Calu3 (cell line): ENCODE measurements at regions not wholly inside any gene's neighbourhood (a gene's known extent, or its start where the extent isn't known, plus 50 kb on each side); places are given as distances from the start of the nearest gene placed in this dataset.
"Not testable (repeated sequence)": the region's sequence is repeated elsewhere in the genome, so short reads cannot be mapped to it uniquely, and the experiment has no call there.

ENCODE experiments used
- BruUV-seq: library from RNA; stranded (reverse); fragments of 400-500 nt; replicated peaks from 2 replicates; lab custom pipeline; 2021; lab: Mats Ljungman, UMichigan
- CTCF ChIA-PET: fragments of 300-600 bp; sonication (Branson Sonifier 250); formaldehyde crosslinking; loops from one replicate; lab custom pipeline; 2022; ENCODE audit warnings: antibody characterized with exemption; lab: Charles Lee
- DNase-seq: peaks from one replicate; pipeline ENCODE4 v3.0.0; 2022
- H3K27ac Mint-ChIP-seq: one replicate; pipeline ENCODE4 v1.8.0; 2022; ENCODE audit warnings: mixed read lengths; ENCODE audit not compliant: unreplicated experiment
- H3K27me3 Mint-ChIP-seq: one replicate; pipeline ENCODE4 v1.8.0; 2022; ENCODE audit warnings: mixed read lengths; ENCODE audit not compliant: unreplicated experiment
- H3K36me3 Mint-ChIP-seq: one replicate; pipeline ENCODE4 v1.8.0; 2022; ENCODE audit warnings: mild to moderate bottlenecking, moderate library complexity, mixed read lengths; ENCODE audit not compliant: insufficient read depth, unreplicated experiment
- H3K4me1 Mint-ChIP-seq: one replicate; pipeline ENCODE4 v1.8.0; 2022; ENCODE audit warnings: mild to moderate bottlenecking, low read depth, mixed read lengths; ENCODE audit not compliant: unreplicated experiment
- H3K4me3 Mint-ChIP-seq: one replicate; pipeline ENCODE4 v1.8.0; 2022; ENCODE audit warnings: mild to moderate bottlenecking, low read depth, moderate library complexity, mixed read lengths; ENCODE audit not compliant: unreplicated experiment
- H3K9me3 Mint-ChIP-seq: one replicate; pipeline ENCODE4 v1.8.0; 2022; ENCODE audit warnings: low read depth, mixed read lengths; ENCODE audit not compliant: unreplicated experiment
- intact Hi-C: fragments of 100-400 bp; cut with micrococcal nuclease; formaldehyde crosslinking; loops from one replicate; pipeline ENCODE4 v1.10.0; 2022; ENCODE audit not compliant: unreplicated experiment
- TF ChIP-seq, protein P1 (sequence below): fragments of 200-600 bp; IDR thresholded peaks from one replicate; pipeline ENCODE4 v1.8.0; 2022; ENCODE audit warnings: antibody characterized with exemption; ENCODE audit not compliant: unreplicated experiment

DNA sequence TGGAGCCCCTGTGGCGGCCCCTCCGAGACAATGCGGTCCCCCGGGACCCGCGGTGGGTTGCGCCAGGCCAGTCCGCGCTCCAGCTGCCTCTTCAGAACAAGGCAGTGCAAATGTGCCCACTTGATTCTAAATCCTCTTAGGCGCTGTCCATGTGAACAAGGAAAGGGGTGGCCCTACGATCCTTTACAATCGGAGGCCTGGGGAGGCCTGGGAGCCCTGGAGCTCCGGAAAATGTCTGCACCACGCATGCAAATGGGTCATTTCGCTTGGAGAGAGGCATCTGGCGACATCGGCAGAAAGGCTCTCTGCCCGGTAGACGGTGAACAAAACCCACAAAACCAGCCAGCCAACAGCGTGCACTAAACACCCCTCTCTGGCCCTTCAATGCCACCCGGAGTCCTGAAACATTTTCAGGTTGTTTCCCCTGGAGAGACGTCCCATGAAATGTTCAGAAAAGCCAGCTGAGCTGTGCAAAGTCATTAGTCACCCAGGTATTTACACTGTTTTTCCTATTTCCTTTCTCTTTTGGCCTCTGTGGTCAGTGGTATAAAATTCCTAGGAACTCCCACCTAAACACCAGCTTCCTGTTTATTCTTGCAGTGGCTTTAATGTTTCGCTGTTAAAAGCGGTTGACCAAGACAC, 102.8 kb upstream of the ZNF438 start:
- H3K4me1 Mint-ChIP-seq = no peaks in the 10 kb centered on the region

DNA sequence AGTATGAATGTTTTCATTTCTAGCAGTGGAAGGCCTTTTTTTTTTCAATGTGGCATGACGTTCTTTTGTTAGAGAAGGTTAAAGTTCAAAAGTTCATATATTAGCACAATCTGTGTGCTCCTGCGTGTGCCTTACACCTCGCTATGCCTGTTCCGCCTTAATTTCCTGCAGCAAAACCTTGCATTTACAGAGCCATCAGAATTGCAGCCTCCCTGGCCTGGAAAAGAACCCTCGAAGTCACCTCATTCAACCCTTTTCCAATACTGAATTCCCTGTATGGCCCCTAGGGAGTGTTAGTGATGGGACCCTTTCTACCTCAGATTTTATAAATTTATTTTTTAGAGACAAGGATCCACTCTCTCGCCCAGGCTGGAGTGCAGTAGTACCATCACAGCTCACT, 103.5 kb upstream of the ZNF438 start:
- Mint-ChIP-seq H3K4me3 (peak overlapping the region; percentile 54), H3K36me3 (peaks cover 22% of the 10 kb centered on the region), H3K27ac (peak overlapping the region; percentile 86), H3K9me3 (no peaks in the 10 kb centered on the region), H3K27me3 (no peaks in the 10 kb centered on the region), H3K4me1 (no peaks in the 10 kb centered on the region)
- no peak for DNase-seq
- intact Hi-C loops = no loop called here
- CTCF ChIA-PET = interaction anchor here (0.6 to 1.4 kb wide), 3 partner anchors 51 to 727 kb away, joined by 3 to 7 read pairs (median 4); partner anchors contain the start of gene ZNF438
- TF ChIP-seq, protein P1, sequence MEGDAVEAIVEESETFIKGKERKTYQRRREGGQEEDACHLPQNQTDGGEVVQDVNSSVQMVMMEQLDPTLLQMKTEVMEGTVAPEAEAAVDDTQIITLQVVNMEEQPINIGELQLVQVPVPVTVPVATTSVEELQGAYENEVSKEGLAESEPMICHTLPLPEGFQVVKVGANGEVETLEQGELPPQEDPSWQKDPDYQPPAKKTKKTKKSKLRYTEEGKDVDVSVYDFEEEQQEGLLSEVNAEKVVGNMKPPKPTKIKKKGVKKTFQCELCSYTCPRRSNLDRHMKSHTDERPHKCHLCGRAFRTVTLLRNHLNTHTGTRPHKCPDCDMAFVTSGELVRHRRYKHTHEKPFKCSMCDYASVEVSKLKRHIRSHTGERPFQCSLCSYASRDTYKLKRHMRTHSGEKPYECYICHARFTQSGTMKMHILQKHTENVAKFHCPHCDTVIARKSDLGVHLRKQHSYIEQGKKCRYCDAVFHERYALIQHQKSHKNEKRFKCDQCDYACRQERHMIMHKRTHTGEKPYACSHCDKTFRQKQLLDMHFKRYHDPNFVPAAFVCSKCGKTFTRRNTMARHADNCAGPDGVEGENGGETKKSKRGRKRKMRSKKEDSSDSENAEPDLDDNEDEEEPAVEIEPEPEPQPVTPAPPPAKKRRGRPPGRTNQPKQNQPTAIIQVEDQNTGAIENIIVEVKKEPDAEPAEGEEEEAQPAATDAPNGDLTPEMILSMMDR = no peak
- no TSS peak for BruUV-seq

More for the DNA sequence above, 102.8 kb upstream of the ZNF438 start:
- DNase-seq = peak; percentile 43
- Mint-ChIP-seq H3K36me3 (peaks cover 22% of the 10 kb centered on the region), H3K27me3 (no peaks in the 10 kb centered on the region), H3K27ac (peak overlapping the region; percentile 86), H3K9me3 (no peaks in the 10 kb centered on the region), H3K4me3 (peak overlapping the region; percentile 54)
- intact Hi-C loops = loop anchor here (1.0 kb wide), 1 partner anchor 35 kb away; no protein-coding TSS in a partner anchor
- CTCF ChIA-PET = interaction anchor here (0.6 to 1.4 kb wide), 6 partner anchors 50 to 1495 kb away, joined by 3 to 7 read pairs (median 4); partner anchors contain the start of gene ZNF438
- TSS peak; percentile 82 for BruUV-seq
- TF ChIP-seq, protein P1 = no peak

DNA sequence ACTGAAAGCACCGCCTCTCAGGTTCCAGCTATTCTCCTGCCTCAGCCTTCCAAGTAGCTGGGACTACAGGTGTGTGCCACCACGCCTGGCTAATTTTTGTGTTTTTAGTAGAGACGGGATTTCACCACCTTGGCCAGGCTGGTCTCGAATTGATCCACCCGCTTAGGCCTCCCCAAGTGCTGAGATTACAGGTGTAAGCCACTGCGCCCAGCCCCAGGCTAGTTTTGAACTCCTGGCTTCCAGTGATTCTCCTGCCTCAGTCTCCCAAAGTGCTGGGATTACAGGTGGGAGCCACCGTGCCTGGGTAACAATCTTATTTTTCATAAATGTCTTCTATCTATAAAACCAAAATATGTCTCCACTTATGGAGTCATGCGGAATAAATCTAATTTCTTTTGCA, 104.1 kb upstream of the ZNF438 start:
- H3K27ac Mint-ChIP-seq, intact Hi-C loops, H3K4me3 Mint-ChIP-seq, DNase-seq, H3K27me3 Mint-ChIP-seq, CTCF ChIA-PET, H3K9me3 Mint-ChIP-seq, BruUV-seq, H3K4me1 Mint-ChIP-seq: not testable (repeated sequence)
- H3K36me3 Mint-ChIP-seq = peaks cover 22% of the 10 kb centered on the region

DNA sequence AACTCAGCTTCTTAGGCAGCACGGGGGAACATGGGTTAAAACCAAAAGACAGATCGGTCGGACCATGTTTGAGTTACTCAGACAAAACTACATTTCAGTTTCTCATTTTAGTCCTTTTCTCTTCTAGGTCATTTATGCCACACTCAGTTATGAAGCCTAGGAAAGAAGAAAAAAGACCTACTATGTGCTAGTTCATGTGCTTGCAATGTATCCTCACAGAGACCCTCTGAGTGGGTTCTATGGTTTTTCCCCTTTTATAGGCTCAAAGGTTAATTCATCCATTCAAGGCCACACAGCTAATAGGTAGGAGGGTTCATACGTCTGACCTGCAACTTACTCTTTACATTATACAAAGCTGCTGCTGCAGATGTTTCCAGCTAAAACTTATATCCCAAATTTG, 104.7 kb upstream of the ZNF438 start:
- H3K27ac Mint-ChIP-seq = no peak overlapping the region
- TF ChIP-seq, protein P1 = no peak
- intact Hi-C loops = no loop called here
- no peak overlapping the region for H3K4me3 Mint-ChIP-seq
- DNase-seq = no peak
- H3K4me1 Mint-ChIP-seq = no peaks in the 10 kb centered on the region
- no peaks in the 10 kb centered on the region for H3K9me3 Mint-ChIP-seq
- CTCF ChIA-PET = no interaction called here
- peaks cover 22% of the 10 kb centered on the region for H3K36me3 Mint-ChIP-seq
- H3K27me3 Mint-ChIP-seq = no peaks in the 10 kb centered on the region
- TSS peak; percentile 8 for BruUV-seq
